GM18502 (cell line): ENCODE measurements at regions not wholly inside any gene's neighbourhood (a gene's known extent, or its start where the extent isn't known, plus 50 kb on each side); places are given as distances from the start of the nearest gene placed in this dataset.

Experiments used
- ATAC-seq: cut with Tn5 transposase; IDR thresholded peaks from one replicate; pipeline ENCODE4 v1.9.1; 2021; ENCODE audit warnings: mild to moderate bottlenecking; ENCODE audit not compliant: unreplicated experiment, poor library complexity

DNA sequence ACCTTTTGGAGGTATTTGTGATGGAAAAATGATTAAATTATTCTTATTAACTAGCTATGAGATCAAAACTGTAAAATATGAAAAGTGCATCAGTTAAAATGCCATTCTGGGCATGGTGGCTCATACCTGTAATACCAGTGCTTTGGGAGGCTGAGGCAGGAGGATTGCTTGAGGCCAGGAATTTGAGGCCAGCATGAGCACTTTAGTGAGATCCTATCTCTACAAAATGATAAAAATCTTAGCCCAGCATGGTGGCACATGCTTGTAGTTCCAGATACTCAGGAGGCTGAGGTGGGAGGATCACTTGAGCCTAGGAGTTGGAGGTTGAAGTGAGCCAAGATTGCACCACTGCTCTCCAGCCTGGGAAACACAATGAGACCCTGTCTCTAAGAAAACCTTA, 252.5 kb upstream of the SEMA6A start:
- no peak for ATAC-seq

DNA sequence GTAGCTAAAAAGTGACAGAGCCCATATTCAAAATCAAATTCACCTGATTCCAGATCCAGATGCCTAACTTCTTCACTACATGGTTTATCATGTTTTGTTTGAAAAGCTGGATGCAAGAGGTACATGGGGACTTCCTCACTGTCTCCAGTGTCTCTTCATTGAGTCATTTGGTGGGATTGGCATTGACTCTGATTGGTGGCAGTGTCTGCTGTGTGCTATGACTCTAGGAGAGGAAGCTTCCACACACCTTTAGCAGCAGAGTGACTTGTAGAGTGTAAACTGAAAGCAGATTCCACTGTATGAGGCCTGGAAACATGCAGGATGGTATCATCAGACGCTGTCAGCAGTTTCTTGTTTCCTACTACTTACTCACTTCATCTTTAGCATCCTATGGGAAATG, 250.9 kb upstream of the SEMA6A start:
- no peak for ATAC-seq

DNA sequence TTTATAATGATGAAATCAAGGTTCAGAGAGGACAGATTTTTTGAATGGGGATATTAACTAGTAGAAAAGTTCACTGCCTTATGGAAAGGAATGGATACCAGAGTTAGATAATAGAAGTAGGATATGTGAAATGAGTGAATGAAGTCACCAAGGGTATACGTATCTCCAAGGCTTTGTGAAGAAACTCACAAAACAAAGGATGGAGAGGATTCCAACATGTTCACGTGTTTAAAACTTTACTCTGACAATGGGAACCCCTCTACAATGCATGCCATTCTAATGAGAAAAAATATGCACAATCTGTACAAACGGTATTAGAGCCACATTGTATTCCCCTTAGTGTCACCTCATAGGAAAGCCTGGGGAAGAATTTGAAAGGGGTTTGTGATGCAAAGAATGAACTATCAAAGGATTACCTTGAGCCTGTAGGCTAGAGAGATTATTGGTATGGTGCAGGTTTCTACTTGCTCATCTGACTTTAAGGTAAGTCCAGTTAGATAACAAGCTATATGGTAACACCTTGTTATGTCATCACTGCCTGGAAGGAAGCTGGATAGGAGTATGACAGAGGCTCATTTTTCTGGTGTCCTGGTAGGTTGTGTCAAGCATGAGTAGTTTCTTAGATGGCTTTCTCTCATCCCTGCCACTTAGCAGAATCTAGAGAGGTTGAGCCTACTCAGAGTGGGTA, 250.3 kb upstream of the SEMA6A start:
- no peak for ATAC-seq

DNA sequence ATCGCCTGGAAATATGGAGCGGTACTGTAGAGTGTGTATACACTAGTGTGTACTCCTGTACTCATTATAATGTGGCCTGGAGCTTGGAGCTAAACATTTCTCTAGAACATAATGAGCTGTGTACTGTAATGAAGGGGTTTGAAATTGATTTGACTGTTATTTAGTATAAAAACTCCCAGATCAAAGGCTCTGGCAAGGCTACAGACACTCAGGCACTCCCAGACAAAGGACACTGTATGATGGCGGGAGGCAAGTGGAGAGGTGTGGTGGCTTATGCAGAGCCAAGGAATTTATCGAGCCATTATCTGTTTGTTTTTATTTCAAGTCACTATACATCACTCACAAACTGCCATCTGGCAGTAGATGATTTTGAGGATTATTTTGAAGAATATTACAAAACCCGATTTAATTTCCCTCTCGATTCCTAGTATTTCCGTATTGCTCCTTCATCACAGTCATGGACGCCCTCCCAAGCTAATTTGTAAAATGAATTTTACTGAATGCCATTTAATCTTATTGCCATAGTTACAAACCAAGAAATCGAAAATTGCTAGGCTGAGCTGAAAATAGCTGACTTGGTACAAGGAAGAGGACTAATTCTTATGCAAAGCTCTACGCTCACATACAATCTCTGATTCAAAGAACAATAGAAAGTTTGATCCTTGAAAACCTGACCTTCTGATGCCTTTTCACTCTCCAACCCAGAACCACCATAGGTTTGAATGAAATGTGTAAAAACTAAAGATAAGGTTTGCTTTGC, 240.2 kb upstream of the SEMA6A start:
- ATAC-seq: no peak

DNA sequence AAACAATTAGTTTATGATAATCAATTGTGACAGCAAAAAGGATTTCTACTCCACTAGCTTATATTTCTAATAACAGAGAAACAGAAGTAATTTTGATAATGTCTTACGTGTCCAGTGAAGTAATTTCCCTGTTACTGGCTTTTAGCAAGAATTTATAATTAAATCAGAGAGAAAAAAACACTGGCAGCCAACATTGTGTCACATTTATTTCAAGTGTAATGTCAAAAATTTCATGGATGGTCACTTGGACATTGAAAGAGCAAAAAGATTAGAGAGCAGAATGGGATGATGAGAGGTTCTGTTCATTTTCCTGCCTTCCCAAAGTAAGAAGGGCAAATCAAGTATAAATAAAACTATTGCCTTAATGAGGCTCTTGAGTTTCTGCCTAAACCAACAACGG, 239.3 kb upstream of the SEMA6A start:
- no peak for ATAC-seq

DNA sequence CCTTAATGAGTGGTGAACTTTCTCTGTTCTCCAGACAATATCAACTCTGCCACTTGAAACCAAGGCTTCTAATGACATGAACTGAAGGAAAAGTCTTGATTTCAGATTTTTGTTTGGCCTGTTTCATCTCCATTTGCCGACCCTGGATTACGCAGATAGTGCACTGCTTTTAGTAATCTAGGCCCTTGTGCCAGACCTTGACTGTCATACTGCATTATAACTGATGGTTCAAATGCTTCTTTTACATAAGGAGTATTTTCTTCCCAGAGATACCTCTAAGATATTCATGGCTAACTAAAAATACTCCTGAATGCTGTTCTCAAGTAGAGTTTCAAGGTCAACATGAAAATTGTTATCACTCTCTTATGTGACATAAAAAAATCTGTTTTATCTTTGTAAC, 238.7 kb upstream of the SEMA6A start:
- no peak for ATAC-seq

DNA sequence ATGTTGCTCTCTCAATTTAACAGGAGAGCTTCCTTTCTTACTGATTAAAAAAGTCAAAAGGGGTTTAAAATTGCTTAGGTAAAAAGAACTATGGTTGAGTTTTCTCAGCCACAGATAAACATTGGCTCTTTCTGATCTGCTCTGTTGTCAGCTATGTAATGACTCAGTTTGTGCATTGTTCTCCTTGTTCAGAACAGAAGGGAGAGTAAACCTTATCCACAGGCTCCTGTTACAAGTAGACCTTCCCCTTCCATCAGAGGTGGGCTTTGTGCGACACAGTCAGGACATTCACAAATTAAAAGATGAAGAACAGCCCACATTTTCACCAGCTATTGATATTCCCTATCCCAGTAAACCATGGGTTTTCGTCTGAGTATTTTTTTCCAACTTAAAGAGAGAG, 236.3 kb upstream of the SEMA6A start:
- no peak for ATAC-seq

DNA sequence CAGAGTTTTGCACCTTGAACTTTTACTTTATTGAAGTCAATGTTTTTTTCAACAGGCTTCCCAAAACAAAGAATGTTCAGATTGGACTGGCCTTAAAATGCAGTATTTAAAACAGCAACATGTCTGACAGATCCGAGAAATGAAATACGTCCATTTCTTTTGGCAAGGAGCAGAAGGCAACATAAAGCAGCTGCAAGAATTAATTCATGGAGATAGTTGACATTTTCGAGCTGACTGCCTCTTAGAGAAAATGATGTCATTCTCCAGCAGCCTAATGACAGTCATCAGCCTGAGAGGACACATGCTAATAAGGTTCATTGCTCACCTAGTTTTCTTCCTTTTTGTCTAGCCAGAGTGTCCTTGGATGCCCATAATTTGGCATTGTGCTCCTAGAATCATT, 232.2 kb upstream of the SEMA6A start:
- ATAC-seq: no peak

DNA sequence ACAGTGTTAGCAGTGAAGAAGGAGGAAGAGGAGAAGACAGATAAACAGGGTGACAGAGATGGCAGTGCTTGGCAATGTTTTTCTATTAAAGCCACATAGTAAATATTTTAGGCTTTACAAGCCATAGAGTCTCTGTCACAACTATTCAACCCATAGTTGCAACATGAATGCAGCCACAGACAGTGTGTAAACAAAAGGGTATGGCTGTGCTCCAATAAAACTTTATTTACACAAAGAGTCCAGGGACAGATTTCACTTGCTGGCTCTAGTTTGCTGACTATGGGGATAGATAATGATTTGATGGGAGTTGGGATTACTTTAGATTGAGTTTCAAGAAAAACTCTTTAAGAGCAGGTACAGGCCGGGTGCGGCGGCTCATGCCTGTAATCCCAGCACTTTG, 224.8 kb upstream of the SEMA6A start:
- ATAC-seq: no peak

DNA sequence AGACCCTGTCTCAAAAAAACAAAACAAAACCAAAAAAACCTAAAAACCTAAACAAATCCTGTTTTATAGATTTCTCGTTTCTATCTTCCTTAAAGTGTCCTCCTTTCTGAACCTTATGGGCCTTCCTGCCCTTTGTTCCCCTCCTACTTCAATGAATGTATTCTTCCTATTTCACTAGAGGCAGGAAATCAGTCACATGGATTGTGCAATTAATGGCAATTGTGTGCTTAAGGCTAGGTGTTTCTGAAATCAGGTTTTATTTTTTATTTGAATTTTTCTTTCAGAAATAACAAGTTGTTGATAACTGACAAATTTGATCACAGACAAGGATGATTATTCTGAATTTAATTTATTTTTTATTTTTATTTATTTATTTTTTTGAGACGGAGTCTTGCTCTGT, 220.6 kb upstream of the SEMA6A start:
- ATAC-seq: no peak

DNA sequence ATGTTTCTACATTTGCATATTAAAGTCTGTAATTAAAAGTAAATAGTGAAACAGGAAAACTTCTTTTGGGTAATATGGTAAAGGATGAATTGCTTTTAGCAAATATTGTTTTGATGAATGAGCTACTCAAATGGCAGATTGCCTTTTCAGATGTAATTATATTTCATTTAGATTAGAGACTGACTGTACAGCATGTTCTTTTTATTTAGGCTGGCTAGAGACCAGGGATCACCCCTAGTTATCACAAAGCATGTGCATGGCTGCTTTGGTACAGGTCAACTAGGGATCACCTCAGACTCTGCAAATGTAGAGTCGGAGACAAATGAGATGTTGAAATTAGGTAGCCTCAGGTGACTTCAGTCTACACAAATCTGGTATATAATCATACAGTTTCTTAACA, 214.9 kb upstream of the SEMA6A start:
- no peak for ATAC-seq

DNA sequence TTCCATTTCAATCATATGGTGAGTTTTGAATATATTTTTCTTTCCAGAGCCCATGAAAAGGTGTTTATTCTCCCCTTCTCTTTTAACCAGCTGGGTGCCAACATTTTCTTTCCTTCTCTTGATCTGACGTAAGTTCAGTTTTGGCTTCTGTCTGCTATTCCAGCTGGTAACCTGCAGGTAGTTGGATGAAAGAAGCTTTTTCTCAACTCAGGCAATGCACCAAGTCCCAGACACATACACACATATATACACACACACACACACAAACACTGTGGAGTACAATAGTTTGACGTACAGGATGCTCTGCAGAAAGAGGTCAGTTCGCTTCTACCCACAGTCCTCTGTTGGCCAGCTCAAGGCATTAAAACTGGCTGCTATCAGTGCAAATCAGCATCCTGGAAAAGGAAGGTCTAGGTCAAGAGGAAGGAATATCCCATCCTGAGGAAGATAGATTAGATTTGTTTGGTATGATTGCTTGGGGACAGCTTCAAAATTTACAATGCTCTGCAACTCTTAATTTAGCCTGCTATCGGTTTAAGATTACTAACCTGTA, 214.3 kb upstream of the SEMA6A start:
- no peak for ATAC-seq

DNA sequence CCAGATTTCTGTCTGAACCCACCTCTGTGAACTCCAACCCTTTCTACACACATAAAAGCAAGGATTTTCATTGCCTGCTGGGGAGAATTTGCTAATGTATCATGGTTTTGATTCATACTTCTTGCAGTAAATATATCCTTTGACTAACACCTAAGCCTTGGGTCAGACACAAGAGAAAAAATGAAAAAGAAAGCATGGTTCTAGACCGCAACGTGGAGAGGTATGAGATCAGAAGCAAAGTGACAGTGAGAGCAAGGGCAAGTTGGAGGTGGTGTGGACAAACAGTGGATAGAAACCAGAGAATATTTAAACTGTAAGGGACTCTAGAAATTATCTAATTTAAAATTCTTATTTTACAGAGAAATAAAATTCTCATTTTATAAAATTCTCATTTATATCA, 212.9 kb upstream of the SEMA6A start:
- no peak for ATAC-seq

DNA sequence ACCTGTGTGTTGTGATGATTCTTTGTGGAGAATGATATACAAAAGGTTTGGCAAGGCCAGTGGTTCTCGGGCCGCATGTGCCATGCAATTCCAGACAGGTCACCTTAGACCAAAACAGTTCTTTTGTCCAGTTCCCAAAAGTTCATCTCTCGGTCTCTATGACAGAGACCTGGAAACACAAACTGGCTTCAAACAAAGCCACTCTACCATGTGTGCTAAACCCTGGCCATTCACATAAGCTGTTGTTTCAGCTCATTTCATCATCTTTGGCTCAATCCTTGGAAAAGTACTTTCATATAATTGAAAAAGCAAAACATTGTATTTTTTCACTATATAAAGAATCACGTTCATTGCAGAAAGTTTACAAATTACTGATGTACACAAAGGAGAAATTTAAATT, 210.5 kb upstream of the SEMA6A start:
- ATAC-seq: no peak

DNA sequence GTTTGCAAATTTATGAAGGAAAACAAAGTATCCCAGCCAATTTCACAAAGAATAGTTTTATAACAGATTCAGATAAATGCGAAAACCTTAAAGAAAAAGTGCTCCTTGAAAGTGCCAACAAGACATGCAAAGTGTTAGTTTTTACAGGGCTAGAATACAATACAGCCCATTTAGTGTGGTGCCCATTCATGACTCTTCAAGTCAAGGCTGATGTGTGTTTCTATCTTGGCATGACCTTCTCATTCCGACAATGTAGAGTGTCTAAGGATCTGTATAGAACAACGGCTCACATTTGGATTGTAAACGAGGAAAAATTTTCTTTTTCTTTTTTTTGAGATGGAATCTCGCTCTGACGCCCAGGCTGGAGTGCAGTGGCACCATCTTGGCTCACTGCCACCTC, 205.2 kb upstream of the SEMA6A start:
- ATAC-seq: no peak

DNA sequence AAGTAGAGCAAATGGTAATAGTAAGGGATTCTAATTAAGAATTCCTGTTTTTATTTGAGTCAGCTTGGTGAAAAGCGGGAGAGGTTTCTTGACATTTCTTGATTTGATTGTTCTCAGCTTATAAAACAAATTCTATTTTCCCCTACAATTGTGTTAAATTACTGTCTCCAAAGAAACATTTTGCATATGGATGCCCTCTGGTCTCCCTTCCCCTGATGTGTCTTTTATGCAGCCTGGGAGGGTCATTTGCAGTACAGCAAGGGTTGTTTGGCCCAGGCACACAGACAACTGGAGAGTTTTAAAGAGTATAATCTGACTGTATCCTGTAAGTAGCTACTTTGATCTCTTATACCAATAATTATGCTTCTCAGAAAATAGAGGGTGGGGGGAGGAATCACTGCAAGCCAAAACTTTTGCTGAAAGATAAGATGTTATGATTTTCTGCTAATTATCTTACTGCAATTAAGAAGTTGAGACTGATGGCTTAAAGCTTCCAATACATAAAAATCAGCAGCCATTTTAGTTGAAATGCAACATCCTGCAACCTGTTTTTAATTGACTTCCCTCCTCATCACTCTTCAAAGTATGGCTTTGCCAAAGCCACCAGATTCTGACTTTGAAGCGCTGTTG, 204.1 kb upstream of the SEMA6A start:
- no peak for ATAC-seq

DNA sequence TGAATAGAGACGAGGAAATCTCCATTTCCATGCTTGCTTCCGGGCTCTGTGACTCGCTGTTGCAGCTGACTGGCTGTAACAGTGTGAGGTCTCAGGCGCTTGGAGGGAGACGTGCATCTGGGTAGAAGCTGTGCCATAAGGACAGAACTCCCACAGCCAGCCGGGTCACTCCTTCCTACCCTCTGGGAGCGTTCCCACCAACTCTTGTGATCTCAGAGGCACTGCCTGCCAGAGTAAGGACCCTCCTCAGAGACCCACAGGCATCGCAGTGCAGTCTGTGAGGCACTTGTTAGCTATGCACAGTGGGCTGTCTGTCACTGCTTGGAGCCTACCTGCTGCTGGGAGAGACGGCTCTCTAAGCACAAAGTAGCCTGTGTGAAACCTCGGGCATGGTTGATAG, 203.4 kb upstream of the SEMA6A start:
- ATAC-seq: peak; percentile 92

DNA sequence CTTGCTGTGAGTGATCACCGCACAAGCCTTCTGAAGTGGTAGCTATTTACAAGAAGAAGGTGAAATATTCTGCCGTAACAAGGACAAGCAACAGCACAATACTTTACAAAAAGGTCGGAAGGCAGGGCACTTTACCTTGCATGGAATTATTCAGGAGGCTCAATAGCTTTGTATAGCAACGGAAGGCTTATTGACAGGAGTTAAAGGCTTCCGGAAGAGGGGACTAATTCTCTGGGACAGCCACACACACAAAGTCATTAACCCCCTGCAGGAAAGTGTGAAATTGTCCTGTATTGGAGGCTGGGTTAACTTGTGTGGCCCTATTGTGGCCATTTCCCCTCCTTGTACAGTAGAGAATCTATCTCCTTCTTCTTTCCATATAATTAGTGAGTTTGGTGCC, 199.3 kb upstream of the SEMA6A start:
- no peak for ATAC-seq

DNA sequence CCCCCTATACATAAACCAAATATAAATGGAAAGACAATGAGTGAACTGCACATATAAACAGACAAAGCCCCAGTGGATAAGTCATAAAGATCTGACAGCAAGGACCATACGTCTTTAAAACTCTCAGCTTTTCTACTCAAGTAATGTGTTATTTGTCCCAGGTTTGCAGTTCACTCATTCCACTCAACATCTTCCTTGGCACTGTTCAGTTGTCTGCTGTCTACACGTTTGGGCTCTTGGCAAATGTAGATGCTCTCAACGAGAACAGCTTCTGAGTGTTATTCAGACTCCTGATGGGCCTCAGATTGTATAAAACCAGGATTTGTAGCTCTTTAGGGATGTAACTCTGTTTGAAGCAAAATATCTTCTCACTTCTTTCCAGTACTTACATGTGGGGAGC, 198.2 kb upstream of the SEMA6A start:
- no peak for ATAC-seq

DNA sequence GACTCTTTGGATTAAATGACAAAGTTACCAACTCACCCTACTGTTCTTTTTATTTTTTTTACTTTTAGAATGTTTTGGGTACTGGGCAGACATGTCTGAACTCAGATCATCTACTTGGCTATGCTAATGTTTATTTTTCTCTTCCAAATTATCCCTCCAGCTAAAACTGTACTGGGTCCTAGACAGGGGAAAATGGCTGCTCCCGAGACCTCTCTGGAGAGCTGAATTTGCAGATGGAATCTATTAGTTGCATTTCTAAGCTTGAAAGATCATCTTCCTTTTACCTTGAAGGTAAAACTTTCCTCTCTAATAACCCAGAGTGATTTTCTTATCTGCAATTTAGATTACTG, 197.5 kb upstream of the SEMA6A start:
- ATAC-seq: no peak

DNA sequence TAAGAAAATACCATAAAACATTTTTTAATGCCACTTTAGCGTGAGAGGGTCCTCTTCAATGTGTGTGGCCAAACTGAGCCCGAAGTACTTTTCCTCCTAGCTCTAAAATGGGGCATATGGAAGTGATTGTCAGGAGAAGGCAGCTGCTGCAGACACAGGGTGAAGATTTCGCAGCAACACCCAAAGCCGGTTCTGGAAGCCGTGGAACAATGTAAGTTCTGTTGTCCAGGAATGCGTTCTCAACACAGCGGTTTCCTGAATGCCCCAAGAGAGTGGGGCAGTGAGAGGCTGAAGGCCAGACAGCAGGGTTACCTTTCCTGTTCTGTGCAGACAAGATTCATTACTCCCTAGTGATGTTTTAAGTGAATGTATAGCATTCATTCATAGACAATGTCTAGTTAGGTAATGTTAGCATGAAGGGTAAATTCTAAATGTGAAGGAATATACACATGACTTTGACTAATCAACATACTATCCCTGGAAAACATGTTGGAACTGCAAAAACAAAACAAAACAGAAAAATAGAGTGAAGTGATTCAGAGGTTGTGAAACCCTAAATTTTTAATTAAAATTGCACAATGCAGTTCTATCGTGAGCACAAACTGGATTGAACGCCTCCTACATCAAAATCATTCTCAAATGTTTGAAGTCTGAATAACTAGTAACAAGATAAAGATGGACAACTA, 197.0 kb upstream of the SEMA6A start:
- no peak for ATAC-seq
